GM12878 (cell line): ENCODE measurements at regions not wholly inside any gene's neighbourhood (a gene's known extent, or its start where the extent isn't known, plus 50 kb on each side); places are given as distances from the start of the nearest gene placed in this dataset.

Experiments used
- ATAC-seq: fragments of 200-7000 bp; cut with Tn5 transposase; 3 replicates; pipeline ENCODE4 v1.9.1; 2020; ENCODE audit warnings: mild to moderate bottlenecking, moderate library complexity
- BruUV-seq: library from RNA; stranded (reverse); fragments of 400-500 nt; replicated peaks from 2 replicates; lab custom pipeline; 2021; lab: Mats Ljungman, UMichigan
- CTCF ChIA-PET: fragments of 300-600 bp; sonication (Branson Sonifier 250); formaldehyde crosslinking; extraction: SDS; loops from one replicate; lab custom pipeline; 2021; ENCODE audit warnings: inconsistent platforms; lab: Yijun Ruan, JAX
- POLR2A ChIA-PET: fragments of 350-600 bp; formaldehyde crosslinking; extraction: SDS; loops from one replicate; lab custom pipeline; 2021; ENCODE audit warnings: inconsistent platforms; lab: Charles Lee
- RAD21 ChIA-PET: fragments of 300-600 bp; sonication (Branson Sonifier 250); formaldehyde crosslinking; loops from one replicate; lab custom pipeline; 2023; ENCODE audit warnings: antibody characterized with exemption; ENCODE audit not compliant: unreplicated experiment; lab: Charles Lee
- SMC1A ChIA-PET: fragments of 300-600 bp; sonication (Branson Sonifier 250); formaldehyde crosslinking; loops from one replicate; lab custom pipeline; 2023; ENCODE audit not compliant: unreplicated experiment, uncharacterized antibody; lab: Charles Lee
- DNase-seq: peaks from one replicate; pipeline ENCODE4 v3.0.0-alpha.2; 2011; ENCODE audit warnings: low read depth, low spot score
- FAIRE-seq: peaks from 3 replicates; lab custom pipeline; 2011; peaks lifted over from hg19 to GRCh38; lab: Jason Lieb, UNC
- H2AFZ ChIP-seq: 2 replicates; pipeline ENCODE4 v1.6.0; 2011; ENCODE audit warnings: low read depth, low read length, control low read depth; ENCODE audit not compliant: control insufficient read depth
- H3K27ac ChIP-seq: 2 replicates; pipeline ENCODE4 v1.5.1; 2011; ENCODE audit warnings: control low read depth; ENCODE audit not compliant: control insufficient read depth, insufficient read depth
- H3K27me3 ChIP-seq, 2 experiments: replicated peaks in 1 of 2; 2 replicates each; pipeline versions ENCODE4 v1.6.0 to v1.6.1; 2011; ENCODE audit warnings: low read length in 1 of 2; ENCODE audit not compliant: control insufficient read depth in 2 of 2, insufficient read depth in 2 of 2
- H3K36me3 ChIP-seq, 2 experiments: 2 replicates each; pipeline ENCODE4 v1.5.1; 2011; ENCODE audit warnings: low read length in 1 of 2; ENCODE audit not compliant: control insufficient read depth in 2 of 2, insufficient read depth in 2 of 2
- H3K4me1 ChIP-seq: 2 replicates; pipeline ENCODE4 v1.6.1; 2011; ENCODE audit warnings: mild to moderate bottlenecking, low read length, moderate library complexity, mixed read lengths; ENCODE audit not compliant: control insufficient read depth, insufficient read depth
- H3K4me2 ChIP-seq: 2 replicates; pipeline ENCODE4 v1.6.0; 2011; ENCODE audit warnings: control low read depth; ENCODE audit not compliant: control insufficient read depth, insufficient read depth
- H3K4me3 ChIP-seq: fragments of 200-600 bp; sonication (generic); 2 replicates; pipeline ENCODE4 v1.5.1; 2016
- H3K79me2 ChIP-seq: 2 replicates; pipeline ENCODE4 v1.6.0; 2011; ENCODE audit warnings: low read length; ENCODE audit not compliant: control insufficient read depth, insufficient read depth
- H3K9ac ChIP-seq: 2 replicates; pipeline ENCODE4 v1.8.0; 2011; ENCODE audit warnings: low read length, control low read depth, mixed read lengths; ENCODE audit not compliant: control insufficient read depth, insufficient read depth
- H3K9me3 ChIP-seq: replicated peaks from 3 replicates; pipeline ENCODE4 v1.5.1; 2011; ENCODE audit warnings: mild to moderate bottlenecking, low read length; ENCODE audit not compliant: control insufficient read depth, insufficient read depth
- H4K20me1 ChIP-seq: 2 replicates; pipeline ENCODE4 v1.6.0; 2011; ENCODE audit not compliant: control insufficient read depth, insufficient read depth
- E4F1 ChIP-seq: fragments of 450-650 bp; IDR thresholded peaks from 2 replicates; pipeline ENCODE4 v1.6.1; 2018; ENCODE audit warnings: borderline replicate concordance, mild to moderate bottlenecking; ENCODE audit not compliant: partially characterized antibody
- GATAD2B ChIP-seq: fragments of 450-650 bp; conservative IDR thresholded peaks from 2 replicates; pipeline ENCODE4 v1.6.1; 2017; ENCODE audit warnings: low read depth, mild to moderate bottlenecking, moderate library complexity
- IKZF2 ChIP-seq, 2 experiments: fragments of 450-650 bp; IDR thresholded peaks; 2 replicates each; pipeline ENCODE4 v1.6.1; 2017; ENCODE audit warnings: mild to moderate bottlenecking in 2 of 2, moderate library complexity in 2 of 2
- IRF3 ChIP-seq: fragments of 450-650 bp; IDR thresholded peaks from 2 replicates; pipeline ENCODE4 v1.6.1; 2014; ENCODE audit warnings: mild to moderate bottlenecking
- PML ChIP-seq: IDR thresholded peaks from 2 replicates; pipeline ENCODE4 v1.6.1; 2012; ENCODE audit warnings: low read length, inconsistent platforms
- POLR2AphosphoS5 ChIP-seq: IDR thresholded peaks from 2 replicates; pipeline ENCODE4 v1.6.1; 2011; ENCODE audit warnings: mild to moderate bottlenecking, low read length, inconsistent platforms
- RBBP5 ChIP-seq: fragments of 200-600 bp; sonication (generic); conservative IDR thresholded peaks from 2 replicates; pipeline ENCODE4 v1.6.1; 2016
- SMAD1 ChIP-seq: fragments of 450-650 bp; IDR thresholded peaks from 2 replicates; pipeline ENCODE4 v1.6.1; 2018; ENCODE audit warnings: mild to moderate bottlenecking, low read depth; ENCODE audit not compliant: partially characterized antibody
- ZNF24 ChIP-seq: fragments of 450-650 bp; IDR thresholded peaks from 2 replicates; pipeline ENCODE4 v1.6.1; 2017; ENCODE audit warnings: antibody characterized with exemption, mild to moderate bottlenecking
- ZSCAN29 ChIP-seq: fragments of 450-650 bp; IDR thresholded peaks from 2 replicates; pipeline ENCODE4 v1.6.1; 2017; ENCODE audit warnings: mild to moderate bottlenecking, moderate library complexity
- ZZZ3 ChIP-seq: IDR thresholded peaks from 2 replicates; pipeline ENCODE4 v1.6.1; 2011; ENCODE audit warnings: low read depth; ENCODE audit not compliant: control insufficient read depth, insufficient read length
- WGBS: methylation state at CpG from one replicate; pipeline ENCODE4 v1.1.6; 2016; ENCODE audit warnings: low lambda C conversion rate; ENCODE audit not compliant: insufficient replicate concordance, insufficient coverage; ENCODE audit errors: missing lambda C conversion rate; 5-methylcytosine and 5-hydroxymethylcytosine counted together
- in situ Hi-C: fragments of 300-500 bp; cut with MboI; formaldehyde crosslinking; loops from 9 replicates; pipeline ENCODE4 v1.14.3; 2018; ENCODE audit warnings: mixed read lengths
- intact Hi-C: fragments of 100-400 bp; cut with micrococcal nuclease; formaldehyde crosslinking; loops from one replicate; pipeline ENCODE4 v1.14.2; 2022; ENCODE audit not compliant: unreplicated experiment
- TF ChIP-seq, protein P1 (sequence below): fragments of 450-650 bp; conservative IDR thresholded peaks from 2 replicates; pipeline ENCODE4 v1.6.1; 2017; ENCODE audit warnings: mild to moderate bottlenecking, moderate library complexity

GRCh38 chr9:108150736-108151586 is 661.4 kb upstream of the KLF4 start:
- no peak for DNase-seq
- Histone ChIP-seq H4K20me1 (no peaks in the 10 kb centered on the region), H3K9ac (no peak overlapping the region), H2AFZ (no peak overlapping the region), H3K4me2 (no peak overlapping the region), H3K4me1 (no peaks in the 10 kb centered on the region), H3K36me3 (no peaks in the 10 kb centered on the region), H3K27me3 (no peaks in the 10 kb centered on the region), H3K9me3 (no peaks in the 10 kb centered on the region), H3K4me3 (no peak overlapping the region), H3K79me2 (no peaks in the 10 kb centered on the region), H3K27ac (no peak overlapping the region)
- 31% methylated on average over 16 of the region's 16 CpGs for WGBS
- ATAC-seq: no peak
- TF ChIP-seq RBBP5 (no peak), ZSCAN29 (no peak), ZNF24 (no peak), IKZF2 (IDR thresholded peaks at IDR 0.05) (no peak)
- no TSS peak for BruUV-seq
- ChIA-PET SMC1A (no interaction called here), CTCF (no interaction called here), RAD21 (no interaction called here), POLR2A (no interaction called here)
- FAIRE-seq: no peak
- in situ Hi-C loops: no loop called here
- intact Hi-C loops: no loop called here

DNA sequence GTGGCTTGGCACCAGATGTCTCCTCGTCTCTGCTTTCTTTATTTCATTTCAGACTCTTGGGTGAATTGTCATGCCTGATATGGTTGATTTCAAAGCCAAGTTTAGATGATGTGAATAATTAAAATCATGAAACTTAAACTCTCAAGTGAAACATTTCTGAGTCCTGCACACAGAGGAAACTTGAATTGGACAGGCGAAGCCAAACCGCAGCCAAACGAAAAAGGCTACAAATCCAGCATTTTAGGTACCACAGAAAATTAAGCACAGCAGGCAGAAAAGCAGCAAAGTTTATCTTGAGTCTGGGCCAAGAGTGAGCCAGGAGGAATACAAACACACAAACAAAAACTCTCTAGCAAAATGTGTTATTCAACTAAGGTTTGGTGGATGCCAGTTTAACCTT is 659.8 kb upstream of the KLF4 start:
- no peak for DNase-seq
- Histone ChIP-seq H3K4me2 (no peak overlapping the region), H3K36me3 (no peaks in the 10 kb centered on the region), H3K4me3 (no peak overlapping the region), H2AFZ (no peak overlapping the region), H3K27me3 (no peaks in the 10 kb centered on the region), H4K20me1 (no peaks in the 10 kb centered on the region), H3K4me1 (no peaks in the 10 kb centered on the region), H3K9ac (no peak overlapping the region), H3K27ac (no peak overlapping the region), H3K9me3 (no peaks in the 10 kb centered on the region), H3K79me2 (no peaks in the 10 kb centered on the region)
- ChIA-PET CTCF (no interaction called here), RAD21 (no interaction called here), SMC1A (interaction anchor here (0.7 kb wide), 1 partner anchor 26 kb away, joined by 3 read pairs; no protein-coding TSS in a partner anchor), POLR2A (no interaction called here)
- no peak for FAIRE-seq
- no TSS peak for BruUV-seq
- no peak for ATAC-seq
- whole genome bisulfite sequencing: 48% methylated on average over 4 of the region's 4 CpGs
- intact Hi-C loops (no loop called here), in situ Hi-C loops (no loop called here)
- TF ChIP-seq GATAD2B (no peak), IRF3 (no peak), SMAD1 (no peak), POLR2AphosphoS5 (no peak), ZZZ3 (no peak), E4F1 (no peak), PML (no peak), ZNF24 (no peak)
- TF ChIP-seq, protein P1, sequence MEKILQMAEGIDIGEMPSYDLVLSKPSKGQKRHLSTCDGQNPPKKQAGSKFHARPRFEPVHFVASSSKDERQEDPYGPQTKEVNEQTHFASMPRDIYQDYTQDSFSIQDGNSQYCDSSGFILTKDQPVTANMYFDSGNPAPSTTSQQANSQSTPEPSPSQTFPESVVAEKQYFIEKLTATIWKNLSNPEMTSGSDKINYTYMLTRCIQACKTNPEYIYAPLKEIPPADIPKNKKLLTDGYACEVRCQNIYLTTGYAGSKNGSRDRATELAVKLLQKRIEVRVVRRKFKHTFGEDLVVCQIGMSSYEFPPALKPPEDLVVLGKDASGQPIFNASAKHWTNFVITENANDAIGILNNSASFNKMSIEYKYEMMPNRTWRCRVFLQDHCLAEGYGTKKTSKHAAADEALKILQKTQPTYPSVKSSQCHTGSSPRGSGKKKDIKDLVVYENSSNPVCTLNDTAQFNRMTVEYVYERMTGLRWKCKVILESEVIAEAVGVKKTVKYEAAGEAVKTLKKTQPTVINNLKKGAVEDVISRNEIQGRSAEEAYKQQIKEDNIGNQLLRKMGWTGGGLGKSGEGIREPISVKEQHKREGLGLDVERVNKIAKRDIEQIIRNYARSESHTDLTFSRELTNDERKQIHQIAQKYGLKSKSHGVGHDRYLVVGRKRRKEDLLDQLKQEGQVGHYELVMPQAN: no peak
